GM13976 (cell line): ENCODE measurements at regions not wholly inside any gene's neighbourhood (a gene's known extent, or its start where the extent isn't known, plus 50 kb on each side); places are given as distances from the start of the nearest gene placed in this dataset.

Experiments used
- DNase-seq: peaks from one replicate; pipeline ENCODE4 v3.0.0; 2012; ENCODE audit warnings: low spot score
- CTCF ChIP-seq: IDR thresholded peaks from 2 replicates; pipeline ENCODE4 v1.5.1; 2012; ENCODE audit warnings: borderline replicate concordance, mild to moderate bottlenecking; ENCODE audit not compliant: insufficient read depth; ENCODE audit errors: extremely low read depth, missing control alignments, control extremely low read depth
- in situ Hi-C: fragments of 300-500 bp; cut with MboI; formaldehyde crosslinking; loops from one replicate; pipeline ENCODE4 v1.12.0; 2022; ENCODE audit warnings: low sequenced_read_pairs, mixed read lengths, inconsistent platforms; ENCODE audit not compliant: unreplicated experiment

- no peak for TF ChIP-seq CTCF
- in situ Hi-C loops, result no loop called here
- no peak for DNase-seq
These were observed 373.3 kb upstream of the PRKCQ start for GRCh38 chr10:6953271-6953801.

GRCh38 chr10:6951732-6952131 is 371.7 kb upstream of the PRKCQ start:
- TF ChIP-seq CTCF, result no peak
- in situ Hi-C loops, result no loop called here
- DNase-seq, result no peak

GRCh38 chr10:6950133-6950532 is 370.1 kb upstream of the PRKCQ start:
- no peak for TF ChIP-seq CTCF
- in situ Hi-C loops, result no loop called here
- no peak for DNase-seq

- no peak for DNase-seq
- in situ Hi-C loops, result no loop called here
- no peak for TF ChIP-seq CTCF
These were observed 364.4 kb upstream of the PRKCQ start for GRCh38 chr10:6944436-6944835.

GRCh38 chr10:6938384-6938783 is 358.3 kb upstream of the PRKCQ start:
- TF ChIP-seq CTCF, result no peak
- no peak for DNase-seq
- in situ Hi-C loops, result no loop called here

- TF ChIP-seq CTCF, result no peak
- no peak for DNase-seq
- in situ Hi-C loops, result no loop called here
These were observed 356.9 kb upstream of the PRKCQ start for GRCh38 chr10:6936931-6937330.
